Activated T-helper 1 cell treated with anti-CD3 and anti-CD28 coated beads, Interleukin-12 subunit alpha, Interleukin-12 subunit beta, Interleukin-2, Interleukin-4 antibody, amounts not matched to agents 30 ng/mL and 10 ng/mL and 1 ng/mL, durations not matched to agents 14 hours and 24 hours and 36 hours (primary cell): ENCODE measurements at regions not wholly inside any gene's neighbourhood (a gene's known extent, or its start where the extent isn't known, plus 50 kb on each side); places are given as distances from the start of the nearest gene placed in this dataset.
"Not testable (repeated sequence)": the region's sequence is repeated elsewhere in the genome, so short reads cannot be mapped to it uniquely, and the experiment has no call there.

ENCODE experiments used
- DNase-seq: peaks from one replicate; pipeline ENCODE4 v3.0.0; 2021; ENCODE audit warnings: low spot score
- H3K27ac Mint-ChIP-seq: one replicate; pipeline ENCODE4 v1.8.0; 2021; ENCODE audit warnings: mild to moderate bottlenecking, mixed read lengths
- H3K27me3 Mint-ChIP-seq: one replicate; pipeline ENCODE4 v1.8.0; 2022; ENCODE audit warnings: mild to moderate bottlenecking, moderate library complexity, mixed read lengths; ENCODE audit not compliant: insufficient read depth
- H3K36me3 Mint-ChIP-seq: one replicate; pipeline ENCODE4 v1.8.0; 2021; ENCODE audit warnings: low read depth, mixed read lengths
- H3K4me1 Mint-ChIP-seq: one replicate; pipeline ENCODE4 v1.8.0; 2021; ENCODE audit warnings: low read depth, mixed read lengths
- H3K4me3 Mint-ChIP-seq: one replicate; pipeline ENCODE4 v1.8.0; 2021; ENCODE audit warnings: mild to moderate bottlenecking, moderate library complexity, mixed read lengths
- H3K9me3 Mint-ChIP-seq: one replicate; pipeline ENCODE4 v1.8.0; 2021; ENCODE audit warnings: mixed read lengths
- intact Hi-C: fragments of 100-400 bp; cut with micrococcal nuclease; formaldehyde crosslinking; loops from one replicate; pipeline ENCODE4 v1.15.1; 2024

- Mint-ChIP-seq H3K36me3 (no peaks in the 10 kb centered on the region), H3K9me3 (peaks cover 4% of the 10 kb centered on the region), H3K4me3 (no peak overlapping the region), H3K27me3 (no peaks in the 10 kb centered on the region), H3K27ac (no peak overlapping the region), H3K4me1 (no peaks in the 10 kb centered on the region)
- intact Hi-C loops, result no loop called here
- no peak for DNase-seq
These were observed 918.4 kb downstream of the MCTP2 start for GRCh38 chr15:95149771-95150170.

GRCh38 chr15:95150466-95150865 lies 919.1 kb downstream of the MCTP2 start:
- Mint-ChIP-seq H3K27ac (no peak overlapping the region), H3K27me3 (no peaks in the 10 kb centered on the region), H3K36me3 (no peaks in the 10 kb centered on the region), H3K4me1 (no peaks in the 10 kb centered on the region), H3K4me3 (no peak overlapping the region), H3K9me3 (peaks cover 4% of the 10 kb centered on the region)
- intact Hi-C loops, result no loop called here
- DNase-seq, result no peak

GRCh38 chr15:95152741-95153140 lies 921.4 kb downstream of the MCTP2 start:
- Mint-ChIP-seq H3K27me3 (no peaks in the 10 kb centered on the region), H3K4me1 (no peaks in the 10 kb centered on the region)

GRCh38 chr15:95153201-95153600 lies 921.8 kb downstream of the MCTP2 start:
- H3K9me3 Mint-ChIP-seq, H3K36me3 Mint-ChIP-seq, DNase-seq, H3K4me3 Mint-ChIP-seq, H3K27me3 Mint-ChIP-seq, intact Hi-C loops, H3K4me1 Mint-ChIP-seq, H3K27ac Mint-ChIP-seq: not testable (repeated sequence)

More at GRCh38 chr15:95152741-95153140, 921.4 kb downstream of the MCTP2 start:
- Mint-ChIP-seq H3K36me3 (no peaks in the 10 kb centered on the region), H3K9me3 (peaks cover 9% of the 10 kb centered on the region), H3K4me3 (no peak overlapping the region), H3K27ac (no peak overlapping the region)
- intact Hi-C loops, result no loop called here
- DNase-seq, result no peak

- Mint-ChIP-seq H3K4me3 (no peak overlapping the region), H3K27me3 (no peaks in the 10 kb centered on the region), H3K9me3 (peaks cover 5% of the 10 kb centered on the region), H3K36me3 (no peaks in the 10 kb centered on the region), H3K4me1 (no peaks in the 10 kb centered on the region), H3K27ac (no peak overlapping the region)
- intact Hi-C loops, result no loop called here
- no peak for DNase-seq
These were observed 929.0 kb downstream of the MCTP2 start for GRCh38 chr15:95160316-95160715.

GRCh38 chr15:95162069-95162468 lies 930.7 kb downstream of the MCTP2 start:
- Mint-ChIP-seq H3K4me3 (no peak overlapping the region), H3K4me1 (no peaks in the 10 kb centered on the region), H3K27me3 (peaks cover 2% of the 10 kb centered on the region), H3K27ac (no peak overlapping the region), H3K36me3 (no peaks in the 10 kb centered on the region), H3K9me3 (no peaks in the 10 kb centered on the region)
- DNase-seq, result no peak
- intact Hi-C loops, result no loop called here

GRCh38 chr15:95162531-95162930 lies 931.2 kb downstream of the MCTP2 start:
- peaks cover 2% of the 10 kb centered on the region for H3K27me3 Mint-ChIP-seq
- H3K4me1 Mint-ChIP-seq, result no peaks in the 10 kb centered on the region
- no peak overlapping the region for H3K4me3 Mint-ChIP-seq
- H3K27ac Mint-ChIP-seq, result no peak overlapping the region
- intact Hi-C loops, result no loop called here
- no peaks in the 10 kb centered on the region for H3K36me3 Mint-ChIP-seq
- H3K9me3 Mint-ChIP-seq, result no peaks in the 10 kb centered on the region
- no peak for DNase-seq

GRCh38 chr15:95162967-95163531 lies 931.7 kb downstream of the MCTP2 start:
- H3K9me3 Mint-ChIP-seq, result no peaks in the 10 kb centered on the region
- H3K36me3 Mint-ChIP-seq, result no peaks in the 10 kb centered on the region
- H3K27me3 Mint-ChIP-seq, result peaks cover 2% of the 10 kb centered on the region
- intact Hi-C loops, result no loop called here
- DNase-seq, result no peak
- no peak overlapping the region for H3K27ac Mint-ChIP-seq
- H3K4me3 Mint-ChIP-seq, result no peak overlapping the region
- H3K4me1 Mint-ChIP-seq, result no peaks in the 10 kb centered on the region

GRCh38 chr15:95168152-95168551 lies 936.8 kb downstream of the MCTP2 start:
- Mint-ChIP-seq H3K27ac (no peak overlapping the region), H3K27me3 (peaks cover 4% of the 10 kb centered on the region), H3K4me1 (no peaks in the 10 kb centered on the region)

GRCh38 chr15:95168951-95169431 lies 937.6 kb downstream of the MCTP2 start:
- peaks cover 4% of the 10 kb centered on the region for H3K27me3 Mint-ChIP-seq
- H3K4me1 Mint-ChIP-seq, result no peaks in the 10 kb centered on the region
- intact Hi-C loops, result no loop called here
- no peak for DNase-seq
- no peak overlapping the region for H3K27ac Mint-ChIP-seq
- H3K4me3 Mint-ChIP-seq, result no peak overlapping the region
- H3K36me3 Mint-ChIP-seq, result no peaks in the 10 kb centered on the region
- H3K9me3 Mint-ChIP-seq, result no peaks in the 10 kb centered on the region

More at GRCh38 chr15:95168152-95168551, 936.8 kb downstream of the MCTP2 start:
- DNase-seq, result no peak
- Mint-ChIP-seq H3K9me3 (no peaks in the 10 kb centered on the region), H3K36me3 (no peaks in the 10 kb centered on the region), H3K4me3 (no peak overlapping the region)
- intact Hi-C loops, result no loop called here

- H3K27ac Mint-ChIP-seq, result no peak overlapping the region
- H3K4me1 Mint-ChIP-seq, result no peaks in the 10 kb centered on the region
- no peak overlapping the region for H3K4me3 Mint-ChIP-seq
- no peaks in the 10 kb centered on the region for H3K36me3 Mint-ChIP-seq
- DNase-seq, result no peak
- no peaks in the 10 kb centered on the region for H3K9me3 Mint-ChIP-seq
- intact Hi-C loops, result no loop called here
- H3K27me3 Mint-ChIP-seq, result peaks cover 4% of the 10 kb centered on the region
These were observed 938.4 kb downstream of the MCTP2 start for GRCh38 chr15:95169541-95170459.

- Mint-ChIP-seq H3K4me1 (no peaks in the 10 kb centered on the region), H3K27ac (no peak overlapping the region), H3K27me3 (peaks cover 4% of the 10 kb centered on the region), H3K4me3 (no peak overlapping the region), H3K36me3 (no peaks in the 10 kb centered on the region), H3K9me3 (no peaks in the 10 kb centered on the region)
- no peak for DNase-seq
- intact Hi-C loops, result no loop called here
These were observed 939.4 kb downstream of the MCTP2 start for GRCh38 chr15:95170561-95171380.

GRCh38 chr15:95171564-95171963 lies 940.2 kb downstream of the MCTP2 start:
- H3K4me1 Mint-ChIP-seq, result no peaks in the 10 kb centered on the region
- peaks cover 2% of the 10 kb centered on the region for H3K27me3 Mint-ChIP-seq
- H3K27ac Mint-ChIP-seq, result no peak overlapping the region
- intact Hi-C loops, result no loop called here
- no peak overlapping the region for H3K4me3 Mint-ChIP-seq
- H3K36me3 Mint-ChIP-seq, result no peaks in the 10 kb centered on the region
- DNase-seq, result no peak
- H3K9me3 Mint-ChIP-seq, result no peaks in the 10 kb centered on the region
